Frontal cortex (tissue), 3 donors: ENCODE measurements at regions not wholly inside any gene's neighbourhood (a gene's known extent, or its start where the extent isn't known, plus 50 kb on each side); places are given as distances from the start of the nearest gene placed in this dataset.
"Not testable (repeated sequence)": the region's sequence is repeated elsewhere in the genome, so short reads cannot be mapped to it uniquely, and the experiment has no call there.

ENCODE experiments used
- DNase-seq, 2 donors: peaks; one replicate each; pipeline ENCODE4 v3.0.0; 2012; ENCODE audit warnings: low spot score in 2 of 2
- FAIRE-seq: peaks from 2 replicates; lab custom pipeline; 2012; peaks lifted over from hg19 to GRCh38; lab: Jason Lieb, UNC
- donor health status: control.
- donor health status: control.
- donor health status: control.

DNA sequence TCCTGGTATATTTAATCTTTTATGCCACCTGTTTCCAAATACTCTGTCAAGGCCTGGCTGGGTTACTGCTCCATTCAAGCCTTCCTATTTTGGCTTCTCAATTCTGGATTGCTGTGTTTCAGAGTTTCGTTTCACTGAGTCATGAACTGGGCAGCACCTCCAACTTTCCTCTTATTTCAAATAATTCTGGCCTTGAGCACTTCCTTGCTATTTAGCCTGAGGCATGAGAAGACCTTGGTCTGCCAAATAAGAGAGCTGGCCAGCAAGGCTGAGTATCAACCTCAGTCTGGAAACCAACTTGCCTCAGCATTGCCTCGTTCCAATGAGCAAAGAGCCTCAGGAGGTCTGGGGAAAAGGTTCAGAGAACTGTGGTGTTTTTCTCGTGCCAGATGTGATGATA lies 66.6 kb downstream of the TNFAIP3 start:
- DNase-seq (no peak), FAIRE-seq (no peak)

- no peak for DNase-seq
- no peak for FAIRE-seq
Observed at GRCh38 chr6:137936798-137937197, 69.7 kb downstream of the TNFAIP3 start.

DNA sequence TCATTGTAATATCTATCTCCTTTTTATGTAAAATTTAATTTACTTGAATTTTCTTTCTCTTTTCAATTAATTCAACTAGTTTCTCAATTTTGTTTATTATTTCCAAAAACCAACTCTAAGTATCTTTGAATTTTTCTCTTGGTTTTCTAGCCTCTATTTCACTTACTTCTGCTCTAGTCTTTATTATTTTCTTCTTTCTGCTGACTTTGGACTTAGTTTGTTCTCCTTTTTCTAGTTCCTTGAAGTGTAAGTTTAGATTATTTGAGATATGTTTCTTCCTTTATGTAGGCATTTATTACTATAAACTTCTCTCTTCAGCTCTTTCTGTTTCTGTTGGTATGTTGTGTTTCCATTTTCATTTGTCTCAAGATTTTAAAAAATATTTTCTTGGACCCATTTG lies 70.8 kb downstream of the TNFAIP3 start:
- FAIRE-seq = peak; percentile 6

GRCh38 chr6:137938770-137939379 lies 71.8 kb downstream of the TNFAIP3 start:
- no peak for DNase-seq
- FAIRE-seq = no peak

More for the DNA sequence above, 70.8 kb downstream of the TNFAIP3 start:
- DNase-seq = no peak

GRCh38 chr6:137941995-137942394 lies 74.9 kb downstream of the TNFAIP3 start:
- no peak for DNase-seq
- FAIRE-seq = no peak

DNA sequence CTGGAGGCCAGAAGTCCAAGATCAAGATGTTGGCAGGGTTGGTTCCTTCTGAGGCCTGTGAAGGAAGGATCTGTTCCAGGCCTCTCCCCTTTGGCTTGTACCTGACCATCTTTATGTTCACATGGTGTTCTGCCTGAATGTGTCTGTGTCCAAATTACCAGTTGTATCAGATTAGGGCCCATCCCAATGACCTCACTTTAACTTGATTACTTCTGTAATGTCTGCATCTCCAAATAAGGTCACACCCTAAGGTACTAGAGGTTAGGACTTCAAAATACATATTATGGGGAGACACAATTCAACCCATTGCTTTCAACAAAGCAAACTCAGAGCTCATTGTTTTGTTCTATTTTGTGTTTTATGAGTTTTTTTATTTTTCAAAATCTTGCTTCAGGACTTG lies 75.7 kb downstream of the TNFAIP3 start:
- FAIRE-seq = no peak
- no peak for DNase-seq

DNA sequence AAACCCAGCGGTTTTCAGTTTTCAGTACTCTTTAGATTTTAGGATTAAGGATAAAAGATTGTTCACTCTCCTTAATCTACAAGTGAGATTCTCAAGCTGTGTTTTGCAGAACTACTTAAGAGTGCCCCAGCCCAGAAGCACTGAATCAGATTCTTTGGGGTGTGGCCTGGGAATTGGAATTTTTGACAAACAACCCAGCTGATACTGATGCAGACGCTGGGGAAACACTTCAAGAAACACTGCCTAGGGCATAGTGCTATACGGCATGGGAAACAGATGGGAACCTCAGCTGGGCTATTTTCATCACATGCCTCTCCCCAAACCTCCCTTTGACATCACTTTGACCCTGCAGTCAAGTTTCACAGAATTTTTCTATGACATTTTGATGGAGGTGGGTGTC lies 77.3 kb downstream of the TNFAIP3 start:
- DNase-seq, FAIRE-seq: not testable (repeated sequence)

- no peak for FAIRE-seq
- DNase-seq = peak in 1 of 2 donors; percentile 27
Observed at GRCh38 chr6:137944793-137945498, 77.9 kb downstream of the TNFAIP3 start.

- FAIRE-seq (no peak), DNase-seq (no peak)
Observed at GRCh38 chr6:137949686-137950390, 82.8 kb downstream of the TNFAIP3 start.

DNA sequence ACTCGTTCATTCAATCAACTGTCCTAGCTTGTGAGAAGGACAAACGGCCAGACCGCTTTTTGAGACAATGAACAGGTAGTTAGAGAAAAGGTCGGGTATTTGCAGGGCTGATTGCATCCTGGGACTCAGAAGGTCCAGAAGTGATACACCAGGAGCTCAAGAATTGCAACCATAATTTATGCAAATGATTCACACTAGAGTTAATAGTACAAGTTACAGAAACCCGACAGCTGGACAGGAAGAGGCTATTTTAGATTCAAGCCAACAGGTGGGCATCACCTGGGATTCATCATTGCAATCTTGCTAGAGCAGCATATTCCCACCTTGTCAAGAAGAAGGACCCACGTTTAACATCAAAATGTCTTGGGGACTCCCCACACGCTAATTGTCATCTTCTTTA lies 83.5 kb downstream of the TNFAIP3 start:
- no peak for FAIRE-seq
- no peak for DNase-seq

DNA sequence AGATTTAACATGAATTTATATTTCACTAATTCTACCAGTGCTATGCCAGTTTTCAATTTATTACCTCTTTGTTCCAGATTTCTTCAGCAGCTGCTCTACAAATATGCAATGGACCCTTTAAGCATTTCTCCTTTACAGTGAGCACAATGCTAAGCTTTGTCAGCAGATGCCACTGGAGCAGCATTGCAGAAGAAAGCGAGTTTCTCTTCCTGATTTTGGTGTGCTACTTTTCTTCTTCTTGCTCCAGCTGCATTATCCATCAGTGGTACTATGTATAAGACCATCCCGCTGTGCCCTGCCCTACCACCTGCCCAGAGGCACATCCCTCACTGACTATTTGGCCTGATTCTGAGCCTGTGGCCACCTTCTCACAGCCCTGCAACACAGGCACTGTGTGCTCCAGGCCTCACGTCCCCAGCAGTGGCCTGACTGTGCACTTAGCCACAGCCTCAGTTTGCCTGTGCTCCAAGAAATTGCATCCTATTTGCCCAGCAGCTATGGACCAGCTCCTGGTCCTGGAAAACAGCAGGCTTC lies 84.1 kb downstream of the TNFAIP3 start:
- no peak for DNase-seq
- no peak for FAIRE-seq

GRCh38 chr6:137952247-137952646 lies 85.2 kb downstream of the TNFAIP3 start:
- FAIRE-seq (no peak), DNase-seq (no peak)

GRCh38 chr6:137953761-137954160 lies 86.7 kb downstream of the TNFAIP3 start:
- DNase-seq = no peak
- FAIRE-seq = no peak

- DNase-seq (no peak), FAIRE-seq (no peak)
Observed at GRCh38 chr6:137954253-137954652, 87.2 kb downstream of the TNFAIP3 start.

DNA sequence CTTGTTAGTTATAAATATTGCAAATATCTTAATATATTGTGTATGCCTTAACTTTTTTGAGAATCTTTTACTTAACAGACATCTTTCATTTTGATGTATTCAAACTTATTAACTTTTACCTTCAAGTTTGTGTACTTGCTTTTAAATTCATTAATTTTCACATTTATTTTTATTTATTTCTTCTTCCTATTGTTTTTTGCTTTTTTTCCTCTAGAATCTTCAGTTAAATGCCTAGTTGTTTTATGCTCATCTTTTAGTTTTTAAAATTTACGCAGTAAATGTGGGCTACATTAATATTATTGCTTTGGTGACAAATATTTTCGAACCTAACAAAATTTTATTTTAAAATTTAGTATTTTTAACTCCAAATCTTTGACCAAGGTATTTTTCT lies 89.0 kb downstream of the TNFAIP3 start:
- DNase-seq (no peak), FAIRE-seq (peak; percentile 56)

GRCh38 chr6:137957471-137957870 lies 90.4 kb downstream of the TNFAIP3 start:
- FAIRE-seq (no peak), DNase-seq (no peak)

DNA sequence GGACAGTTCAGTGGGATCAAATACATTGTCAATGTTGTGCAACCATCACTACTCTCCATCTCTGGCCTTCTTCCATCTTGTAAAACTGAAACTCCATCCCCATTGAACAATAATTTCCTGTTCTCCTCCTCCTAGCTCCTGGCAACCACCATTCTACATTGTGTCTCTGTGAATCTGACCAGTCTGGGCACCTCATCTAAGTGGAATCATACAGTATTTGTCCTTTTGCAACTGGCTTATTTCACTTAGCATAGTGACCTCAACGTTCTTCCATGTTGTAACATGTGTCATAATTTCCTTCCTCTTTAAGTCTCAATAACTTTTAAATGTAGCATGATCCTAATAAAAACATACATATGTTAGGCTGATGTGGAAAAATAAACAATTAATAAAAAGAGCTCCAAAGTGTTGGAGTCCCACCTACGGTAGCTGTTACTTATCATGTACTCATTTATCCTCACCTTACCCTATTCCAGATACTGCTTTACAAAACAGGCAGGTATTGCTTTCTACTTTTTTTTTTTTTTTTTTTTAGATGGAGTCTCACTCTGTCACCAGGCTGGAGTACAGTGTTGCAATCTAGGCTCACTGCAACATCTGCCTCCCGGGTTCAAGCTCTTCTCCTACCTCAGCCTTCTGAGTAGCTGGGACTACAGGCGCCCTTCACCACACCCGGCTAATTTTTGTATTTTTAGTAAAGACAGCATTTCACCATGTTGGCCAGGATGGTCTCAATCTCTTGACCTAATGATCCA lies 91.9 kb downstream of the TNFAIP3 start:
- DNase-seq (no peak), FAIRE-seq (no peak)

GRCh38 chr6:137962725-137963124 lies 95.7 kb downstream of the TNFAIP3 start:
- no peak for FAIRE-seq
- DNase-seq = no peak

DNA sequence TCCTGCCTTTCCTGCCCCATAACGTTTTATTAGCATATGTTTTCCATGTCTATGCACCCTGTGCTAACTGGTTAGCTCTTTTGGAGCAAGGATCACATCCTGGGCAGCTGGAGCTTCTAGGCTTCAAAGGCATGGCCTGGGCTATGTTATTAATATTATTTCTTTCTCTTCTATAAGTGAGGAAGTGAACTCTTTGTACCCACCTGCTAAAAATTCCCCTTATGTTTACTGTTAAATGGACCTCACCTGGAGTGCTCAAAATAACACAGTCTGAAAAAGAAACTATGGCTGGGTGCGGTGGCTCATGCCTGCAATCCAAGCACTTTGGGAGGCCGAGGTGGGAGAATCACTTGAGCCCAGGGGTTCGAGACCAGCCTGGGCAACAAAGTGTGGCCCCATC lies 97.8 kb downstream of the TNFAIP3 start:
- no peak for DNase-seq
- no peak for FAIRE-seq
